ACHN (cell line): ENCODE measurements at regions not wholly inside any gene's neighbourhood (a gene's known extent, or its start where the extent isn't known, plus 50 kb on each side); places are given as distances from the start of the nearest gene placed in this dataset.

ENCODE experiments used
- DNase-seq: peaks from one replicate; pipeline ENCODE4 v3.0.0-alpha.2; 2015
- in situ Hi-C: cut with HindIII; loops from 2 replicates; pipeline ENCODE4 v1.10.0; 2017; ENCODE audit warnings: low sequenced_read_pairs, low pct_ligation_motif_present, low pct_unique_long_range_greater_than_20kb

DNA sequence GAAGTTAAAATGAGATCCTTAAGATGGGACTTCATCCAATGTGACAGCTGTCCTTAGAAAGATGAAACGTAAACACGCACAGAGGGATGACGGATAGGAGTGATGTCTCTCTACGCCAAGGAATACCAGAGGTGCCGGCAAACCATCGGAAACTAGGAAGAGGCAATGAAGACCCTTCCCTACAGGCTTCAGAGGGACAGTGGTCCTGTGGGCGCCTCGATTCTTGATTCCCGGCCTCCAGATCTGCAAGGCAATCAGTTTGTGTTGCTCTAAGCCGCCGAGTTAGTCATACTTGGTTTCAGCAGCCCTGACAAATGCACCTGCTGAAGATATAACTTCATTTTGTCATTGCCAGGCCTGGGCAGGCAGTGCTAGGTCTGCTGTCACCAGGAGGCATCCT, 1455.1 kb downstream of the TBC1D22A start:
- in situ Hi-C loops: no loop called here

DNA sequence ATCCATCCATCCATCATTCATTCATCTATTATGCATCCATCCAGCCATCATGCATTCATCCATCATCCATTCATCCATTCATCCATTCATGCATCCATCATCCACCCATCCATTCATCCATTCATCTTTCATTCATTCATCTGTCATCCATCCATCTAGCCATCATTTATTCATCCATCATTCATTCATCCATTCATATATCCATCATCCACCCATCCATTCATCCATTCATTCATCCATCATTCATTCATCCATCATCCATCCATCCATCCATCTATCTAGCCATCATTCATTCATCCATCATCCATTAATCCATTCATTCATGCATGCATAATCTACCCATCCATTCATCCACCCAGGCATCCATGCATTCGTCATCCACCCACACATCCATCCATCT, 1450.3 kb downstream of the TBC1D22A start:
- in situ Hi-C loops: no loop called here

More for the DNA sequence above, 1455.1 kb downstream of the TBC1D22A start:
- DNase-seq: no peak

DNA sequence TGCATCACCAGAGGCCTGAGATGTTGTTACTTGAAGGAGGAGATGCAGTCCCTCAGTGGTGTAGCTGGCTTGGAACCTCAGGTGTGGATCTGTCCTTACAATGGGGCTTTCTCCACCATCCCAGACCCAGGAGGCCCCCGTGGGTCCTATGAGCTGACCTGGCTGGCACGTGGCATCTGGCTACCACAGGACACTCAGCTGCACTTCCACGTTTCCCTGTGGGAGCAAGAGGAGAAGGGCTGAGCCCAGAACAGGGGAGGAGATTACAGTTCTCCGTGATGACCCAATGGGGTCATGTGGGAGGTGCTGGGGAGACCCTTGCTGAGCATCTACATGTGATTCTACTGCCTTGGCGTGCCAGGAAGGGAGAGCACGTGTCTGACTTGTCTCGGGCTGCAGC, 1448.4 kb downstream of the TBC1D22A start:
- in situ Hi-C loops: no loop called here
- DNase-seq: no peak

More for the DNA sequence above, 1450.3 kb downstream of the TBC1D22A start:
- DNase-seq: no peak

DNA sequence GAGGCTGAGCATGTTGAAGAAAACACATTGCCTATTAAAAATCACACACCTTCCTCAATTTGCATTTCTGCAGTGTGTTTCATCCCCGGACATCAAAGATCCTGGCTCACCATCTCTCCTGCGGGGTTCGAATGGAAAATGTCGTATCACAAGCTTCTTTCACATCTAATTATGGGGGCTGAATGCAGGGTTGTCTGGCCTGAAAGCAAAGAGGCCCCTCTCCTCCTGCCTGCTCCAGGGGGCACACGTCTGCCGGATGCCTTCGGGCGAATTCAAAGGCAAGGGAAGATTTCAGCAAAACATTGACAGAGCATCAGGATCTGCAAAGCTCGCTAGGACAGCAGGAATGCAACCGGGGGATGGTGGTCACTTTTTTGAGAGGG, 1447.7 kb downstream of the TBC1D22A start:
- DNase-seq: no peak
- in situ Hi-C loops: no loop called here

DNA sequence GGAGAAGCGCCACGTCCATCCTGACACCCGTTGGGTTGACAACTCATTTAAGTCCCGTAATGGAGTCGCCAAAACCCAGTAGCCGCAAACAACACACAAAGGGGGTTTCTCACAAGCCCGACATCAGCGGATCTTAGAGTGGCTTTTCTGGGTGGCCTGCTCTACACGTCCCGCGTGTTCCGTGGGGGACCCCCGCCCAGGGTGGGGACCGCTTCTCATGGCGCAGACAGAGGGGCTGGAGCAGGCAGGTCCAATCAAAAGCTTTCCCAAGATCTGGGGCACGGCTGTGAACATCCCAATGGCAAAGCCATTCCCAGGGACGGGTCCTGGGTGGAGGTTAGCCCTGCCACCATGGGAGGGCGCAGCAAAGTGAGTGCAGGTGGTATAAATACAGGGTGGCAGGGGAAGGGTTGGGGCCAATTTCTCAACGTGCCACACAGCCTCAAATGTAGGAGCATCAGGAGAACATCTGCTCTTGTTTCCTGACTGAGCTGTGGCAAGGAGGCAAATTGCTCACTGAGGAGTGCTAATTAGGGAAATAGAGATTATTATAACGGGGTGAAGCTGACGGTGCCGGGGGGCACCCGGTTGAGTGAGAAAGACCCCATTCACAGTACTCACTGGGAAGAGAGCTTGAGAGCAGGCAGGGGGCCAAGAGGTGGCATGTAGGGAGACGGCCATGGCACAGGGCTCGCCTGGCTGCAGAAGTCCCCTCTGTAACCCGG, 1447.2 kb downstream of the TBC1D22A start:
- no peak for DNase-seq
- in situ Hi-C loops: no loop called here

DNA sequence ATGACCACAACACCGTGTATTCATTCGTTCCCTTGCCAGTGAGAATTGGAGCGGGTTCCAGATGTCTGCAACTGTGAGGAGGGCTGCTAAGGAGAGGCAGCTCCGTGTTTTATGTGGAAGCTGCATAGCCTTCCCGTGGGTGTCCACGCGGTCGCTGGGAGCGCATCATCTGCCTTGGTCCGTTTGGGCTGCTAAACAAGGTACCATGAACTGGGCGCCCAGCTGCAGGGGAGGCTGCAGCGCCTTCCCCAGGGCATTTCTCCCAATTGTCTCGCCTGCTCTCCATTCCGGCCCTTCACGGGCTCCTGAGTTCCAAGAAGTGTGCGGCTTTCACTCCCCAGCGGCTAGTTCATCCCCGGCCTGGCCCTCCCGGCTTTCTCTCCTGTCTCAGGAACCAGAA, 1446.4 kb downstream of the TBC1D22A start:
- in situ Hi-C loops: no loop called here
- no peak for DNase-seq

DNA sequence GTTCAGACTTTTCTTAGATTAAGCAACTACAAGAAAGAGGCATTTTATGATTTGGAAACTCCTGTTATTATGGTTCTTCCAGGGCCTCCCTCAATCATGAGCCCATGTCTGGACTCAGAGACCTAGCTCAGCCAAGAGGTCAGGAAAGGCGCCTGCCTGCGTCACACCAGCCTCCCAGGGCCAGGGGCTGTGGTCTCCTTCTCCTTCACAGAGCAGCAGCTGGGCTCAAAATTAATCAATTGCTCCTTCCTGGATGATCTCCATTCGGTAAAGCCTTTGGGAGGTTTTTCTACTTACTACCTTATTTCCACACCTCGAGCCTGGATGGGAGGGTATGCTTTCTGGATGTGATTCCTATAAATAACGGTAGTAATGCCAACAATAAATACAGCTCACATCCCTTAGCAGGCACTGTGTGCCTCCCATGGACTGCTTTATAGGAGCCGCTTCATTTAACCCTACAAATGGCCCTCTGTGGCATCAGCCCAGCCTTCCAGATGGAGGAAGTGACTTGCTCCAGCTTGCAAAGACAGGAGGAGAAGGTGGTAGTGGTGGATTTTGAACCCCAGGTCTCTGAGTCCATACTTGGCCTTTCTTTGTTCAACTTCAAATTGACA, 1445.6 kb downstream of the TBC1D22A start:
- in situ Hi-C loops: no loop called here
- DNase-seq: no peak

DNA sequence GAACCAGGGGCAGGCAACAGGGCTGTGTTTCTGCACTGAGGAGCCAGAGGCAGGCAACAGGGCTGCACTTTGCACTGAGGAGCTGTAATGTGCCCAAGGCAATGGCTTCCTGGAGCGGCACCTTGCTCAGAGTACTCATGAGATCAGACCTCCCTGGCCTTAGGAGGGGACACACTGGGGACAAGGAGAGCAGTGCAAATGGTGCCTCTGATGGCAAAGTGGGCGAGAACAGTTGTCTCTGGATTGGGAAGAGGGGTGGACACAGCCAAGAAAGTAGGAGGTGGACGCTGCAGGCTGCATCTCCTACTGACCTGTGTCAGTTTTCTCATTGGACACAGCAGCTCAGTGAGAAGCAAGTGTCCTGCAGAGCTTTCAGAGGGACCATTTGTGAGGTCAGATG, 1443.3 kb downstream of the TBC1D22A start:
- in situ Hi-C loops: no loop called here
- no peak for DNase-seq

DNA sequence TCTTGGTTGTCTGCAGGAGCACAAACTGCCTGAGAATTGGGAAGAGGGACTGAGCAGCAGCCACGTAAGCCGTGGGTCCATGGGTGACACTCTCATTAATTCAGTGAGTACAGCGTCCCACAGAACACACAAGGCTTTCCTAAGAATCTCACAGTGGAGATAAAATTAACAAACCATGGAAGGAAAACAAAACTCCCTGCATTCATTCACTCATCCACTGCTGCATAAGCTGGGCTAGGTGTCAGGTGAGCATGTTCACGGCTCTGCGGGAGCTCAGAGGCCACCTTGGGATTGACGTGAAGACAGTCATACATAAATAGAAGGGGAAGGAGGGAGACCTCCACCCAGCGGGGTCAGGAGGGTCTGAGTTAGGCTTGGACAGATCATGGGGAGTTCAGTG, 1442.7 kb downstream of the TBC1D22A start:
- in situ Hi-C loops: no loop called here
- DNase-seq: no peak

DNA sequence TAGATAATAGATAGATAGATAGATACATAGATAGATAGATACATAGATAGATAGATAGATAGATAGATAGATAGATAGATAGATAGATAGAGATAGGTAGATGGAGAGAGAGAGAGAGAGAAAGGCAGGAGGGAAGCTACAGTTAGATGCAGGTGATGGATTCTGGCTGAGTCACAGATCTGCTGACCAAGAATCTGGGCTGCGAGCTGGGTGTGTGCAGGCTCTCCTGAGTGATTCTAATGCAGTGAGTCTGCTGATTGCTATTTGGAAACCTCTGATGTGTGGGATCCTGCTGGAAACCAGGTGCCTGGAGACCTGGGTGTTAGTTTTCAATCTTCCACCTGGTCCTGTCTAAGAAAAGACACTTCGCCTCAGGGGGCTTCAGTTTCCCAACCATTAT, 1441.8 kb downstream of the TBC1D22A start:
- in situ Hi-C loops: no loop called here
- DNase-seq: no peak

DNA sequence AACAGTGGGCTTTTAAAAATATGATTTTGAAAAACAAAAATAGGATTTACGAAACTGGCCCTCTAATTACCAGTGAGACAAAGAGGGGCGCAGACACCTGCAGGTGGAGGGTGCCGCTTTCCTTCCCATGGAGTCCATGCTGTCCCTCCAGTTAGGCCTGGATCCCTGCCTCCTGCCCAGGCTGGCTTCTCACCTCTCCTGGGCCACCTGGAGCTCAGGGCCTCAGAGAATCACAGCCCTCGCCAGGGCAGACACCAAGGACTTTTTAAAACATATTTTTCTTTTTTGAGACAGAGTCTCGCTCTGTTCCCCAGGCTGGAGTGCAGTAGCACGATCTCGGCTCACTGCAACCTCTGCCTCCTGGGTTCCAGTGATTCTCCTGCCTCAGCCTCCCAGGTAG, 1437.2 kb downstream of the TBC1D22A start:
- in situ Hi-C loops: no loop called here
- DNase-seq: no peak

DNA sequence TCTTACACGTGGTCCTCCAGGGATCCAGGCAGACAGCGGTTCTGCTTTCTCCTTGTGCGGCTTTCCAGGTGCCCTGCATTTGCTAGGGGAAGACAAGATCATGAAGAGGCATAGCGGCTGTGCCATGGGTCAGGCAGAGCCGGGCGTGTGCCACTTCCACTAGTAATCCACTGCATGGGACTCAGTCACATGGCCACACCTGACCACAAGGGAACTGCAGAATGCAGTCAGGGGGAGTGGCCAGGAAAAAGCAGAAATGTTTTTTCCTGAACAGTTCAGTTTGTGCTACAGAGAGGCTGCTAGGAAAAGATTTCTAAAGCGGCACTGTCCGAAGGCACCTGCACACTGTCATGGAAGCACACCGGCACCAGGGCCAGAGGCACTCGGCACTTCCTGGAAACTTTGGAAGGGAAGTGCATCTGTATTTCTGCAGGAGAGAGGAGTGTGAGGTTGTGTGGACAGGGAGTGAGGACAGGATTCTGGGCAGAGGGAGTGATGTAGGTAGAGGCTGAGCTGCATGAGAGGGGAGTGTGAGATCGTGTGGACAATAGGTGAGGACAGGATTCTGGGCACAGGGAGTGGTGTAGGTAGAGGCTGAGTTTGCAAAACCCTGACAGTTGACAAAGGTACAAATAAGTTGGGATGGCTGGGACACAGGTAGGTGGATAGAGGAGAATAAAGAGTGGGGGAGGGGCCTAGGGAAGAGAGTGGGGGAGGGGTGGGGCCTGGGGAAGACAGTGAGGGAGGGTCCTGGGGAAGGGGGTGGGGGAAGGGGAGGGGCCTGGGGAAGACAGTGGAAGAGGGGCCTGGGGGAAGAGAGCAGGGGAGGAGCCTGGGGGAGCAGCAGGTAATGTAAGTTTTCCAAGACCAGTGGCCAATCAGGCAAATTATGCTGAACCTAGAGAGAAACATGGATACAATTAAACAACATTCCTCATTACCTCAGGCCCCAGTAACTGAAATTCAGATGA, 1436.3 kb downstream of the TBC1D22A start:
- no peak for DNase-seq
- in situ Hi-C loops: no loop called here

DNA sequence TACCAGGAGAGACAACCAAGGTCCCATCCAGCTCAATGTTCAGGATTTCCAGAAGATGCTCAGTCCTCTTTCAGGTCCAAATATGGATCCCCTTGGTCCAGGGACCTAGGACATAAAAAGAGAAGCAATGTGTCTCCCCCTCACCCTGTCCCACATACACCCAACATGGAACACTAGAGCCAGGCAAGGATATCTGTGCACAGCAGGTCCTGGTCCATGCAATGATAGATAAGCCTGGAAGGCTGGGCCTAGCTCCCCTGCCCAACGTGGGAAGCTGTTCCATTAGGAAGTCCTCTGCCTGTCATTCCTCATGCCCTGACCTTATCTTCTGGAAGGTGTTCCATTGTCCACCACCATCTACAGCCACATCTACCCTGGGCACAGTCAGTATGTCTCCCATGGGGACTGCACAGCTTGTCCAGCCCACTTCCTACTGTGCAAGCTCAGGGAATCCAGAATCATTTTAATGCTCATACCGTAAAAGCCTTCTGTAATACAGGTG, 1434.8 kb downstream of the TBC1D22A start:
- in situ Hi-C loops: no loop called here
- DNase-seq: no peak

DNA sequence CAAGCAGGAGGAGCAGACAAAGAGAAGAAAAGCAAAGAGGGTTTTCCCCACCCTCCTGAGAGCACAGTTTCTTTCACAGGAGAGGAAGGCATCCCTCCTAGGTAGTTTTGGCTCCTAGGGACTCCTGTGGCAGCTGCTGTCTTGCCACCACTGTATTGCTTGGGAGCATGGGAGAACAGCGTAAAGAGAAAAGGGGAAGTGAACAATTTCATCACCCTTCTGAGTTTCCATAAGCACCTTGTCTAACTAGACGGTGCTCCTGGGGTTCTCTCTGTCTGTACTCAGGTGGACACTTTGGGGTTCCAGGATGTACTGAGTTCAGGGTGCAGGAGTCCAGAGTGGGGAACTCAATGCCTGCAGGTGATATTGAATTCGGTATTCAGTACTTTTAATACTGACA, 1430.5 kb downstream of the TBC1D22A start:
- no peak for DNase-seq
- in situ Hi-C loops: no loop called here

DNA sequence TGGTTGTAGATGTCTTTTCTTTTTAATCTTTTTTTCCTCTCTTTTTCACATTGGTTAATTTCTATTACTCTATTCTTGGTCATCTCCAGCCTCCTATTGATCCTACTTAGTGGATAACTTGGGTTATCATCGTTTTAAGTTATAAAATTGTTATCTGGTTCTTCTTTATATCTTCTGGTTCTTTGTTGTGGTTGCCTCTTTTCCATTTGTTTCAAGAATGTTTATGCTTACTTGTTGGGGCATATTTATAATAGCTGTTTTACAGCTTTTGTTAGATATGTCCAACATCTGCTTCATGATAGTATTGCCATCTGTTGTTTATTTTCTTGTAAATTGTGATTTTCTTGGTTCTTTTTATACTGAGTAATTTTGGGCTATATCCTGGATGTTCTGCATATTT, 1429.6 kb downstream of the TBC1D22A start:
- no peak for DNase-seq
- in situ Hi-C loops: no loop called here

DNA sequence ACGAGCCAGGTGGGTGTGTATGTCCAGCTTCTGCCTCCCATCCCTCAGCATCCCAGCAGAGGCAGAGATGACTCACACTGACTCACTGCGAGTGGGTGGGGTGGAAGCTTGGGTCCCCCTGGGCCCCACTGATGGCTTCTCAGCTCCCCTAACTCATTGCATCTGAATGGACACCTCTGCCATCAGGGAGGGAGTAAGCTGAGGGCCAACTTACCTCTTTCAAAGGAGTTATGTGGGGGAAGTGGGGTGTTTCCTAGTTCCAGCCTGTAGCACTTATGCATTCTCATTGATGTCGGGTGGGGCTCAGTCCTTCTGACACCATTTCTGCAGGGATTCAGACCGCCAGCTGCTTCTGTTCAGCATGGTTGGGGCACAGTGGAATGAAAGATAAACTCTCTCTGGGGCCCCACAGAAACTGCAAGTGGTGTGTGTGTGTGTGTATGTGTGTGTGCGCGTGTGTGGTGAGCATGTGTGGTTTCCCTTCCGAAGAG, 1425.8 kb downstream of the TBC1D22A start:
- DNase-seq: no peak
- in situ Hi-C loops: no loop called here

DNA sequence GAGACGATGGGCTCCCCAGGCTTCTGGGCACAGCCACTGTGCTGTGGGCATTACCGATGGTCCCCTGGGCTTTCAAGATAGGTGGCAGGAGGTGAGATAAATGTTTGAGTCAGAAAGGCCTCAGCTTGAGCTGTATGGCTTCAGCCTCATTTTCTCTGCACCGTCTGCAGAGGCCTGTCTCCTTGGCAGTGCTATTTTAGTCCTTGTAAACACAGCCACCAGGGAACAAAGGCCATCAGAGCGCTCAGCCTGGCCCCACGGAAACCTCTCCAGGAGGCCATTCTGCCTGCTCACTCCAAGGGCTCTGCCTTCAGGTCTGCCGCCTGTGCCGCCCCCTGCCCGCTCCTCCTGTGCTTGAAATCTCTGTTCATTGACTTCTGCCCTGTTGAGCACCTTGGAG, 1424.9 kb downstream of the TBC1D22A start:
- no peak for DNase-seq
- in situ Hi-C loops: no loop called here

DNA sequence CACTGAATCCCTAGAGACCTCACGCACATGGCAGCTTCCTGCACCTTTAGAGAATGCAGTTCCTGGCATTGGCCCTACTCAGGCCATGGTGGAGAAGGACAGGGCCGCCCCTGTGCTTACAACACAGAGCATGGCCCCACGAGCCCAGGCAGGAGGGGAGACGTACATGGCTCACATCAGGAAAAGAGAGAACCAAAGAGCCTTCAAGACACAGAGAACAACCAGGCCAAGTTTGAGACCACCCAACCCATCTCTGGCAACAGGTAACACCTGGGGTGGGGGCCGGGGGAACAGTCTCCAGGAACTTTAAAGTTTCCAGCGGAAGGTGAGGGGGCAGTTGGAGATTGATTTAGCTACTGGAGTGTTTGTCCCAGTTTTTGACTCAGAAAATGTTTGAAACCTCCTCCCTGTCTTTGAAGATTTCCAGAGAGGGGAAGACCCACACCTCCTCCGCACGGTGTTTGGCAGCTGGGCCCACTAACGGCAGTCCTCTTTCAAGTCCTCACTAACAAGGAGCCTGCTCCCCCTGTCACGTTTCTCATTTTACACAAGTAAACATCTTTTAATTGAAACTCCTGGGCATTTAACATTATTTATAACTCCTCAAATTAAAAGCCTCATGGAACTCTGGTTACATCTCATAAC, 1423.8 kb downstream of the TBC1D22A start:
- no peak for DNase-seq
- in situ Hi-C loops: no loop called here
